HFFc6 (cell line): ENCODE measurements at regions not wholly inside any gene's neighbourhood (a gene's known extent, or its start where the extent isn't known, plus 50 kb on each side); places are given as distances from the start of the nearest gene placed in this dataset.

Experiments used
- DNase-seq: peaks from one replicate; pipeline ENCODE4 v3.0.0-alpha.2; 2018
- H3K27ac Mint-ChIP-seq: 2 replicates; pipeline ENCODE4 v1.8.0; 2020; ENCODE audit warnings: mild to moderate bottlenecking, mixed read lengths
- H3K27me3 Mint-ChIP-seq: 2 replicates; pipeline ENCODE4 v1.8.0; 2021; ENCODE audit warnings: mild to moderate bottlenecking, moderate library complexity, mixed read lengths; ENCODE audit not compliant: insufficient read depth
- H3K36me3 Mint-ChIP-seq: 2 replicates; pipeline ENCODE4 v1.8.0; 2021; ENCODE audit warnings: low read depth, mixed read lengths
- H3K4me1 Mint-ChIP-seq: 2 replicates; pipeline ENCODE4 v1.8.0; 2020; ENCODE audit warnings: low read depth, mixed read lengths
- H3K4me3 Mint-ChIP-seq: 2 replicates; pipeline ENCODE4 v1.8.0; 2020; ENCODE audit warnings: mild to moderate bottlenecking, moderate library complexity, mixed read lengths
- H3K9me3 Mint-ChIP-seq: 2 replicates; pipeline ENCODE4 v1.8.0; 2020; ENCODE audit warnings: mild to moderate bottlenecking, mixed read lengths
- CTCF ChIP-seq: fragments of 200-600 bp; sonication (generic); IDR thresholded peaks from 2 replicates; pipeline ENCODE4 v1.5.0; 2021; ENCODE audit warnings: antibody characterized with exemption, mild to moderate bottlenecking

GRCh38 chr15:100810831-100811230, 68.8 kb upstream of the ALDH1A3 start:
- H3K9me3 Mint-ChIP-seq: peaks cover 9% of the 10 kb centered on the region

GRCh38 chr15:100812802-100813201, 66.8 kb upstream of the ALDH1A3 start:
- Mint-ChIP-seq H3K4me1 (peaks cover 19% of the 10 kb centered on the region), H3K27me3 (peaks cover 5% of the 10 kb centered on the region; the same call in 1 of the 2 replicates), H3K4me3 (no peak overlapping the region), H3K27ac (no peak overlapping the region), H3K9me3 (peaks cover 15% of the 10 kb centered on the region), H3K36me3 (peaks cover 5% of the 10 kb centered on the region; the same call in 1 of the 2 replicates)
- TF ChIP-seq CTCF: no peak
- DNase-seq: no peak

More at GRCh38 chr15:100810831-100811230, 68.8 kb upstream of the ALDH1A3 start:
- no peak for TF ChIP-seq CTCF
- no peak overlapping the region for H3K27ac Mint-ChIP-seq
- H3K27me3 Mint-ChIP-seq: peaks cover 5% of the 10 kb centered on the region; the same call in 1 of the 2 replicates
- H3K4me1 Mint-ChIP-seq: peaks cover 19% of the 10 kb centered on the region
- no peak overlapping the region for H3K4me3 Mint-ChIP-seq
- DNase-seq: no peak
- H3K36me3 Mint-ChIP-seq: peaks cover 4% of the 10 kb centered on the region; the same call in 1 of the 2 replicates

- no peak for DNase-seq
- Mint-ChIP-seq H3K27me3 (peaks cover 12% of the 10 kb centered on the region; the same call in 1 of the 2 replicates), H3K27ac (no peak overlapping the region), H3K9me3 (peaks cover 15% of the 10 kb centered on the region), H3K4me1 (no peaks in the 10 kb centered on the region), H3K4me3 (no peak overlapping the region), H3K36me3 (peaks cover 5% of the 10 kb centered on the region)
- TF ChIP-seq CTCF: no peak
These were observed 60.7 kb upstream of the ALDH1A3 start for GRCh38 chr15:100818927-100819326.

- no peak for TF ChIP-seq CTCF
- H3K36me3 Mint-ChIP-seq: peaks cover 4% of the 10 kb centered on the region
- peaks cover 19% of the 10 kb centered on the region for H3K27me3 Mint-ChIP-seq
- H3K4me1 Mint-ChIP-seq: no peaks in the 10 kb centered on the region
- DNase-seq: no peak
- no peak overlapping the region for H3K27ac Mint-ChIP-seq
- no peak overlapping the region for H3K4me3 Mint-ChIP-seq
- peaks cover 9% of the 10 kb centered on the region for H3K9me3 Mint-ChIP-seq
These were observed 59.1 kb upstream of the ALDH1A3 start for GRCh38 chr15:100820528-100820927.

DNA sequence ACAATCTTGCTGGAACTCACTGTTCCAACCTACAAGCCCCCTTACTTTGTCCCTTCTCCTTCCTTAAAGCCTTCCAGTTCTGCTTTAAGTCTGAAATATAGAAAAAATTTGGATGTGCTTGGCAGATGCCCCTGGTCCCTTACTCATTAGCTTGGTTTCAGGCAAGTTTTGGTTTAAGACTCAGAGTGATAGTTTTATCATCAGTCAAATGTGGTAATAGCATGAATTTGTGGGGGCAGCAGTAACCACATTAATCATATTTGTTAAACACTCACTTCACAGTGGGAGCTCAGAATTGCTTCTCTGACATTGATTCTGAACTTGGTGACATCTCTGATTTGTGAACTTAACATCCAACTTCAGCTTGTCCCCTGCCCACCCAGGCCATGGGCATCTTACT, 58.3 kb upstream of the ALDH1A3 start:
- no peak for DNase-seq
- no peaks in the 10 kb centered on the region; the same call in 1 of the 2 replicates for H3K36me3 Mint-ChIP-seq
- H3K4me1 Mint-ChIP-seq: no peaks in the 10 kb centered on the region

More for the DNA sequence above, 58.3 kb upstream of the ALDH1A3 start:
- Mint-ChIP-seq H3K9me3 (0 out of 2 replicates have a peak, but pooled peaks cover 1% of the 10 kb centered on the region), H3K4me3 (no peak overlapping the region), H3K27ac (no peak overlapping the region), H3K27me3 (peaks cover 20% of the 10 kb centered on the region)
- TF ChIP-seq CTCF: no peak
